Neuron (in vitro differentiated cells): ENCODE measurements at regions not wholly inside any gene's neighbourhood (a gene's known extent, or its start where the extent isn't known, plus 50 kb on each side); places are given as distances from the start of the nearest gene placed in this dataset.

Experiments used
- H2AFZ ChIP-seq: one replicate; pipeline ENCODE4 v1.6.1; 2013; ENCODE audit warnings: low read depth, mild to moderate bottlenecking, inconsistent platforms, low read length, moderate library complexity
- H3K27me3 ChIP-seq: one replicate; pipeline ENCODE4 v1.6.1; 2013; ENCODE audit warnings: low read length; ENCODE audit not compliant: insufficient read depth
- H3K36me3 ChIP-seq: one replicate; pipeline ENCODE4 v1.6.1; 2013; ENCODE audit warnings: low read length; ENCODE audit not compliant: insufficient read depth
- H3K4me1 ChIP-seq: one replicate; pipeline ENCODE4 v1.6.1; 2013; ENCODE audit warnings: low read length; ENCODE audit not compliant: insufficient read depth
- H3K4me3 ChIP-seq: 2 replicates; pipeline ENCODE4 v1.5.1; 2013; ENCODE audit warnings: mild to moderate bottlenecking, low read length, moderate library complexity
- H3K9me3 ChIP-seq: one replicate; pipeline ENCODE4 v1.6.1; 2013; ENCODE audit warnings: low read length

GRCh38 chr4:147307896-147308674 is 172.8 kb upstream of the EDNRA start:
- Histone ChIP-seq H3K9me3 (no peaks in the 10 kb centered on the region), H3K4me3 (no peak overlapping the region), H3K4me1 (no peaks in the 10 kb centered on the region), H3K27me3 (no peaks in the 10 kb centered on the region), H3K36me3 (no peaks in the 10 kb centered on the region), H2AFZ (no peak overlapping the region)

- H3K4me3 ChIP-seq: no peak overlapping the region
- no peak overlapping the region for H2AFZ ChIP-seq
- H3K4me1 ChIP-seq: no peaks in the 10 kb centered on the region
- H3K9me3 ChIP-seq: no peaks in the 10 kb centered on the region
- H3K27me3 ChIP-seq: no peaks in the 10 kb centered on the region
- H3K36me3 ChIP-seq: no peaks in the 10 kb centered on the region
Observed at GRCh38 chr4:147309434-147309833, 171.5 kb upstream of the EDNRA start.

GRCh38 chr4:147310312-147310711 is 170.6 kb upstream of the EDNRA start:
- Histone ChIP-seq H3K36me3 (no peaks in the 10 kb centered on the region), H3K9me3 (no peaks in the 10 kb centered on the region), H2AFZ (no peak overlapping the region)

GRCh38 chr4:147311956-147312355 is 168.9 kb upstream of the EDNRA start:
- Histone ChIP-seq H3K4me3 (no peak overlapping the region), H3K9me3 (no peaks in the 10 kb centered on the region), H3K4me1 (no peaks in the 10 kb centered on the region), H3K36me3 (no peaks in the 10 kb centered on the region), H2AFZ (no peak overlapping the region), H3K27me3 (no peaks in the 10 kb centered on the region)

More at GRCh38 chr4:147310312-147310711, 170.6 kb upstream of the EDNRA start:
- H3K4me3 ChIP-seq: no peak overlapping the region
- H3K27me3 ChIP-seq: no peaks in the 10 kb centered on the region
- H3K4me1 ChIP-seq: no peaks in the 10 kb centered on the region

GRCh38 chr4:147312376-147313046 is 168.4 kb upstream of the EDNRA start:
- H2AFZ ChIP-seq: no peak overlapping the region
- H3K4me1 ChIP-seq: no peaks in the 10 kb centered on the region
- H3K9me3 ChIP-seq: no peaks in the 10 kb centered on the region
- no peaks in the 10 kb centered on the region for H3K27me3 ChIP-seq
- no peak overlapping the region for H3K4me3 ChIP-seq
- H3K36me3 ChIP-seq: no peaks in the 10 kb centered on the region

GRCh38 chr4:147313108-147313507 is 167.8 kb upstream of the EDNRA start:
- no peak overlapping the region for H2AFZ ChIP-seq
- H3K27me3 ChIP-seq: no peaks in the 10 kb centered on the region
- no peak overlapping the region for H3K4me3 ChIP-seq
- no peaks in the 10 kb centered on the region for H3K4me1 ChIP-seq
- H3K36me3 ChIP-seq: no peaks in the 10 kb centered on the region
- no peaks in the 10 kb centered on the region for H3K9me3 ChIP-seq

GRCh38 chr4:147318586-147318985 is 162.3 kb upstream of the EDNRA start:
- Histone ChIP-seq H3K4me3 (no peak overlapping the region), H3K4me1 (no peaks in the 10 kb centered on the region), H3K9me3 (no peaks in the 10 kb centered on the region), H2AFZ (no peak overlapping the region), H3K27me3 (no peaks in the 10 kb centered on the region), H3K36me3 (no peaks in the 10 kb centered on the region)

- Histone ChIP-seq H3K36me3 (no peaks in the 10 kb centered on the region), H3K27me3 (no peaks in the 10 kb centered on the region), H3K4me3 (no peak overlapping the region), H3K4me1 (no peaks in the 10 kb centered on the region), H3K9me3 (no peaks in the 10 kb centered on the region), H2AFZ (no peak overlapping the region)
Observed at GRCh38 chr4:147325571-147325981, 155.3 kb upstream of the EDNRA start.

GRCh38 chr4:147326591-147326990 is 154.3 kb upstream of the EDNRA start:
- Histone ChIP-seq H3K9me3 (no peaks in the 10 kb centered on the region), H3K4me3 (no peak overlapping the region), H3K36me3 (no peaks in the 10 kb centered on the region), H3K27me3 (no peaks in the 10 kb centered on the region), H3K4me1 (no peaks in the 10 kb centered on the region), H2AFZ (no peak overlapping the region)

GRCh38 chr4:147327322-147327721 is 153.6 kb upstream of the EDNRA start:
- Histone ChIP-seq H2AFZ (no peak overlapping the region), H3K4me3 (no peak overlapping the region), H3K4me1 (no peaks in the 10 kb centered on the region), H3K36me3 (no peaks in the 10 kb centered on the region), H3K9me3 (no peaks in the 10 kb centered on the region), H3K27me3 (no peaks in the 10 kb centered on the region)

- H3K4me1 ChIP-seq: no peaks in the 10 kb centered on the region
- no peak overlapping the region for H2AFZ ChIP-seq
- H3K27me3 ChIP-seq: no peaks in the 10 kb centered on the region
- no peak overlapping the region for H3K4me3 ChIP-seq
- no peaks in the 10 kb centered on the region for H3K9me3 ChIP-seq
- no peaks in the 10 kb centered on the region for H3K36me3 ChIP-seq
Observed at GRCh38 chr4:147328189-147328588, 152.7 kb upstream of the EDNRA start.

GRCh38 chr4:147328756-147329446 is 152.0 kb upstream of the EDNRA start:
- Histone ChIP-seq H3K4me1 (no peaks in the 10 kb centered on the region), H3K4me3 (no peak overlapping the region), H3K27me3 (no peaks in the 10 kb centered on the region), H3K36me3 (no peaks in the 10 kb centered on the region), H2AFZ (no peak overlapping the region), H3K9me3 (no peaks in the 10 kb centered on the region)

GRCh38 chr4:147332091-147332490 is 148.8 kb upstream of the EDNRA start:
- Histone ChIP-seq H3K27me3 (no peaks in the 10 kb centered on the region), H3K9me3 (no peaks in the 10 kb centered on the region), H2AFZ (no peak overlapping the region), H3K4me1 (no peaks in the 10 kb centered on the region), H3K4me3 (no peak overlapping the region), H3K36me3 (no peaks in the 10 kb centered on the region)
